Astrocyte (in vitro differentiated cells and primary cell): ENCODE measurements at regions not wholly inside any gene's neighbourhood (a gene's known extent, or its start where the extent isn't known, plus 50 kb on each side); places are given as distances from the start of the nearest gene placed in this dataset.

Experiments used
- DNase-seq: peaks from one replicate; pipeline ENCODE4 v3.0.0-alpha.2; 2010; ENCODE audit warnings: low read depth
- FAIRE-seq: peaks from 2 replicates; lab custom pipeline; 2011; peaks lifted over from hg19 to GRCh38; lab: Jason Lieb, UNC
- H2AFZ ChIP-seq: 2 replicates; pipeline ENCODE4 v1.6.0; 2012; ENCODE audit warnings: low read depth, low read length, inconsistent platforms
- H3K27ac ChIP-seq: 2 replicates; pipeline ENCODE4 v1.5.1; 2011; ENCODE audit warnings: low read depth, low read length, inconsistent platforms
- H3K27me3 ChIP-seq: 2 replicates; pipeline ENCODE4 v1.6.0; 2011; ENCODE audit warnings: low read length, inconsistent platforms; ENCODE audit not compliant: insufficient read depth
- H3K36me3 ChIP-seq: 2 replicates; pipeline ENCODE4 v1.5.1; 2011; ENCODE audit warnings: low read length, inconsistent platforms; ENCODE audit not compliant: insufficient read depth
- H3K4me1 ChIP-seq: 2 replicates; pipeline ENCODE4 v1.5.1; 2011; ENCODE audit warnings: low read length, inconsistent platforms; ENCODE audit not compliant: insufficient read depth
- H3K4me2 ChIP-seq: 2 replicates; pipeline ENCODE4 v1.6.0; 2012; ENCODE audit warnings: low read length, inconsistent platforms
- H3K4me3 ChIP-seq: 2 replicates; pipeline ENCODE4 v1.5.1; 2011; ENCODE audit warnings: low read depth, mild to moderate bottlenecking, low read length, inconsistent platforms; ENCODE audit not compliant: insufficient read depth
- H3K79me2 ChIP-seq: 2 replicates; pipeline ENCODE4 v1.6.0; 2012; ENCODE audit warnings: mild to moderate bottlenecking, low read length, inconsistent platforms; ENCODE audit not compliant: insufficient read depth
- H3K9ac ChIP-seq: 2 replicates; pipeline ENCODE4 v1.6.0; 2012; ENCODE audit warnings: mild to moderate bottlenecking, low read length, inconsistent platforms
- H3K9me3 ChIP-seq: 2 replicates; pipeline ENCODE4 v1.5.1; 2012; ENCODE audit warnings: low read depth, mild to moderate bottlenecking, low read length, inconsistent platforms; ENCODE audit not compliant: insufficient read depth
- H4K20me1 ChIP-seq: 2 replicates; pipeline ENCODE4 v1.6.0; 2012; ENCODE audit warnings: low read length, inconsistent platforms; ENCODE audit not compliant: insufficient read depth
- H3K27ac Mint-ChIP-seq: one replicate; pipeline ENCODE4 v1.8.0; 2021; ENCODE audit warnings: mild to moderate bottlenecking, mixed read lengths; ENCODE audit not compliant: unreplicated experiment
- H3K27me3 Mint-ChIP-seq: one replicate; pipeline ENCODE4 v1.8.0; 2021; ENCODE audit warnings: low read depth, mixed read lengths; ENCODE audit not compliant: unreplicated experiment
- H3K36me3 Mint-ChIP-seq: one replicate; pipeline ENCODE4 v1.8.0; 2021; ENCODE audit warnings: low read depth, mixed read lengths; ENCODE audit not compliant: unreplicated experiment
- H3K4me1 Mint-ChIP-seq: one replicate; pipeline ENCODE4 v1.8.0; 2021; ENCODE audit warnings: low read depth, mixed read lengths; ENCODE audit not compliant: unreplicated experiment
- H3K4me3 Mint-ChIP-seq: one replicate; pipeline ENCODE4 v1.8.0; 2021; ENCODE audit warnings: mild to moderate bottlenecking, moderate library complexity, mixed read lengths; ENCODE audit not compliant: unreplicated experiment
- H3K9me3 Mint-ChIP-seq: one replicate; pipeline ENCODE4 v1.8.0; 2021; ENCODE audit warnings: mild to moderate bottlenecking, mixed read lengths; ENCODE audit not compliant: unreplicated experiment
- CTCF ChIP-seq: IDR thresholded peaks from 2 replicates; pipeline ENCODE4 v1.5.1; 2011; ENCODE audit warnings: low read depth, mild to moderate bottlenecking, inconsistent platforms, low read length, moderate library complexity; ENCODE audit not compliant: insufficient read depth
- EZH2 ChIP-seq: IDR thresholded peaks from 2 replicates; pipeline ENCODE4 v1.6.1; 2012; ENCODE audit warnings: mild to moderate bottlenecking, low read length, inconsistent platforms; ENCODE audit not compliant: insufficient read depth

- Histone ChIP-seq H3K27me3 (no peaks in the 10 kb centered on the region), H3K4me3 (no peak overlapping the region), H3K9ac (no peak overlapping the region), H3K4me2 (no peak overlapping the region), H4K20me1 (no peaks in the 10 kb centered on the region), H3K9me3 (no peaks in the 10 kb centered on the region), H3K4me1 (no peaks in the 10 kb centered on the region), H3K36me3 (no peaks in the 10 kb centered on the region), H3K79me2 (no peaks in the 10 kb centered on the region), H2AFZ (no peak overlapping the region), H3K27ac (no peak overlapping the region)
- FAIRE-seq (no peak), DNase-seq (no peak)
- H3K27me3 Mint-ChIP-seq, result no peaks in the 10 kb centered on the region
- no peaks in the 10 kb centered on the region for H3K4me1 Mint-ChIP-seq
- H3K9me3 Mint-ChIP-seq, result no peaks in the 10 kb centered on the region
- no peak for TF ChIP-seq EZH2
- no peak for TF ChIP-seq CTCF
- no peak overlapping the region for H3K27ac Mint-ChIP-seq
- no peaks in the 10 kb centered on the region for H3K36me3 Mint-ChIP-seq
- no peak overlapping the region for H3K4me3 Mint-ChIP-seq
Observed at GRCh38 chr7:53541475-53541874, 506.0 kb downstream of the POM121L12 start.

- TF ChIP-seq EZH2, result no peak
- no peak for TF ChIP-seq CTCF
- Histone ChIP-seq H3K27me3 (no peaks in the 10 kb centered on the region), H3K4me2 (no peak overlapping the region), H3K27ac (no peak overlapping the region), H3K9me3 (no peaks in the 10 kb centered on the region), H3K79me2 (no peaks in the 10 kb centered on the region), H4K20me1 (no peaks in the 10 kb centered on the region), H2AFZ (no peak overlapping the region), H3K4me1 (no peaks in the 10 kb centered on the region), H3K36me3 (no peaks in the 10 kb centered on the region), H3K9ac (no peak overlapping the region), H3K4me3 (no peak overlapping the region)
- no peak for DNase-seq
- Mint-ChIP-seq H3K4me1 (no peaks in the 10 kb centered on the region), H3K27ac (no peak overlapping the region), H3K4me3 (no peak overlapping the region), H3K9me3 (no peaks in the 10 kb centered on the region), H3K36me3 (no peaks in the 10 kb centered on the region), H3K27me3 (no peaks in the 10 kb centered on the region)
- no peak for FAIRE-seq
Observed at GRCh38 chr7:53542157-53542556, 506.7 kb downstream of the POM121L12 start.
